Gastroesophageal sphincter (tissue), 4 donors: ENCODE measurements at regions not wholly inside any gene's neighbourhood (a gene's known extent, or its start where the extent isn't known, plus 50 kb on each side); places are given as distances from the start of the nearest gene placed in this dataset.

ENCODE experiments used
- ATAC-seq: fragments of 150-250 bp; one replicate; pipeline ENCODE4 v1.9.1; 2016; ENCODE audit warnings: mild to moderate bottlenecking, moderate library complexity
- H3K27ac ChIP-seq, 4 donors: fragments of 200-600 bp; sonication (generic) in 3 of 4; 1 replicate in 3 of 4; 2 replicates in 1 of 4; pipeline ENCODE4 v1.5.1; 2016 to 2019
- H3K27me3 ChIP-seq: fragments of 200-600 bp; sonication (generic); one replicate; pipeline ENCODE4 v1.5.1; 2019
- H3K36me3 ChIP-seq, 2 donors: fragments of 200-600 bp; sonication (generic); one replicate each; pipeline ENCODE4 v1.5.1; 2019; ENCODE audit warnings: control low read depth in 1 of 2
- H3K4me1 ChIP-seq, 3 donors: fragments of 200-600 bp; sonication (generic); 1 replicate in 2 of 3; 2 replicates in 1 of 3; pipeline ENCODE4 v1.5.1; 2016 to 2019; ENCODE audit warnings: control low read depth in 2 of 3
- H3K4me3 ChIP-seq, 2 donors: fragments of 200-600 bp; sonication (generic); one replicate each; pipeline ENCODE4 v1.5.1; 2019; ENCODE audit warnings: mild to moderate bottlenecking in 1 of 2, moderate library complexity in 1 of 2
- H3K9me3 ChIP-seq, 3 donors: fragments of 200-600 bp; sonication (generic); one replicate each; pipeline ENCODE4 v1.5.1; 2017 to 2019; ENCODE audit warnings: control low read depth in 2 of 3
- EP300 ChIP-seq: sonication (generic); formaldehyde crosslinking; IDR thresholded peaks from one replicate; pipeline ENCODE4 v1.6.1; 2017; ENCODE audit warnings: antibody characterized with exemption, mild to moderate bottlenecking
- POLR2A ChIP-seq, 2 donors: fragments of 450-650 bp; IDR thresholded peaks; one replicate each; pipeline ENCODE4 v1.6.1; 2017; ENCODE audit warnings: antibody characterized with exemption in 2 of 2, mild to moderate bottlenecking in 2 of 2, moderate library complexity in 1 of 2
- POLR2AphosphoS5 ChIP-seq: sonication (generic); formaldehyde crosslinking; IDR thresholded peaks from one replicate; pipeline ENCODE4 v1.6.1; 2017; ENCODE audit warnings: antibody characterized with exemption
- WGBS, 2 donors: methylation state at CpG; one replicate each; pipeline ENCODE4 v1.1.5; 2018; ENCODE audit warnings: low coverage in 1 of 2; 5-methylcytosine and 5-hydroxymethylcytosine counted together
- TF ChIP-seq, protein P1 (sequence below), 4 experiments: fragments of 200-600 bp in 2 of 4; fragments of 450-650 bp in 2 of 4; sonication (generic) in 1 of 4; IDR thresholded peaks; one replicate each; pipeline ENCODE4 v1.5.1; 2017 to 2019; ENCODE audit warnings: antibody characterized with exemption in 4 of 4, mild to moderate bottlenecking in 2 of 4, moderate library complexity in 2 of 4

DNA sequence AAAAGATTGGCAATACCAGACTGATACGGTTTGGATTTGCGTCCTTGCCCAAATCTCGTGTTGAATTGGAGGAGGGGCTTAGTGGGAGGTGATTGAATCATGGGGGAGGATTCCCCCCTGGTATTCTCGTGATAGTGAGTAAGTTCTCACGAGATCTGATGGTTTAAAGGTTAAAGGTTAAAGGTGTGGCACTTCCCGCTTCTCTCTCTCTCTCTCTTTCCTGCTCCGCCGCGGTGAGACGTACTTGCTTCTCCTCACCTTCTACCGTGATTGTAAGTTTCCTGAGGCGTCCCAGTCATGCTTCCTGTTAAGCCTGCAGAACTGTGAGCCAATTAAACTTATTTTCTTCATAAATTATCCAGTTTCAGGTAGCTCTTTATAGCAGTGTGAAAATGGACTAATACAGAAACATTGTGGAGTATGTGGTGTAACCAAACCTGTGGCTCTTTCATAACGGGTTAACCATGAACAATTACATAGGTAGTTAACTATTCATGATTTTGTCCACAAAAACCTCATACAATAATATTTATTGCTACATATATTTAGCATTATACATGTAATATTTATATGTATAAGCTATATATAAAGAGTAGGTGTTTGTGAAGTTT is 107.5 kb downstream of the ANXA1 start:
- ATAC-seq: no peak
- WGBS, 2 donors: 82 to 92% methylated on average over 13 of the region's 13 CpGs
- no peak overlapping the region for H3K27ac ChIP-seq
- TF ChIP-seq POLR2AphosphoS5 (no peak), EP300 (no peak), POLR2A (IDR thresholded peaks at IDR 0.05) (no peak)
- TF ChIP-seq, protein P1, sequence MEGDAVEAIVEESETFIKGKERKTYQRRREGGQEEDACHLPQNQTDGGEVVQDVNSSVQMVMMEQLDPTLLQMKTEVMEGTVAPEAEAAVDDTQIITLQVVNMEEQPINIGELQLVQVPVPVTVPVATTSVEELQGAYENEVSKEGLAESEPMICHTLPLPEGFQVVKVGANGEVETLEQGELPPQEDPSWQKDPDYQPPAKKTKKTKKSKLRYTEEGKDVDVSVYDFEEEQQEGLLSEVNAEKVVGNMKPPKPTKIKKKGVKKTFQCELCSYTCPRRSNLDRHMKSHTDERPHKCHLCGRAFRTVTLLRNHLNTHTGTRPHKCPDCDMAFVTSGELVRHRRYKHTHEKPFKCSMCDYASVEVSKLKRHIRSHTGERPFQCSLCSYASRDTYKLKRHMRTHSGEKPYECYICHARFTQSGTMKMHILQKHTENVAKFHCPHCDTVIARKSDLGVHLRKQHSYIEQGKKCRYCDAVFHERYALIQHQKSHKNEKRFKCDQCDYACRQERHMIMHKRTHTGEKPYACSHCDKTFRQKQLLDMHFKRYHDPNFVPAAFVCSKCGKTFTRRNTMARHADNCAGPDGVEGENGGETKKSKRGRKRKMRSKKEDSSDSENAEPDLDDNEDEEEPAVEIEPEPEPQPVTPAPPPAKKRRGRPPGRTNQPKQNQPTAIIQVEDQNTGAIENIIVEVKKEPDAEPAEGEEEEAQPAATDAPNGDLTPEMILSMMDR (IDR thresholded peaks at IDR 0.05): no peak
- H3K4me3 ChIP-seq: no peak overlapping the region
- H3K4me1 ChIP-seq: no peaks in the 10 kb centered on the region
- H3K36me3 ChIP-seq: no peaks in the 10 kb centered on the region
- H3K9me3 ChIP-seq: no peaks in the 10 kb centered on the region
- H3K27me3 ChIP-seq: no peaks in the 10 kb centered on the region

DNA sequence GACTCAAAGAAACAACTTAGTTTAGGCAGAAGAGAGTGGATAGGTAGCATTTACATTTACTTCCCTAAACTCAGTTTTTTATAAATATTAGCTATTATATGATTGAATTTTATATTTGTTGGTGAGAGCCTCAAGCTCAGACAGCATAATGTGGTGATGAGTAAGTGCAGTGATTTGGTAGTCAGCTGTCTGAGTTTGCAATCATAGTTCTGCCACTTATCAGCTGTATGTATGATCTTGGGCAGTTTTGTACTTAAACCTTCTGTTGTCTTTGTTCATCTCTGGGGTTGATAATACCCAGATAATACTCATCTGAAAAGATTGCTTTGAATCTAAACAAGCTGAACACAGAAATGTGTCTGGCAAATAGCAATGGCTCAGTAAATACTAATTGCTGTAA is 108.8 kb downstream of the ANXA1 start:
- no peak overlapping the region for H3K4me3 ChIP-seq
- H3K36me3 ChIP-seq: no peaks in the 10 kb centered on the region
- no peak for ATAC-seq
- no peaks in the 10 kb centered on the region for H3K27me3 ChIP-seq
- TF ChIP-seq EP300: no peak
- no peak for TF ChIP-seq POLR2A (IDR thresholded peaks at IDR 0.05)
- TF ChIP-seq POLR2AphosphoS5: no peak
- TF ChIP-seq, protein P1 (IDR thresholded peaks at IDR 0.05): no peak
- no peaks in the 10 kb centered on the region for H3K9me3 ChIP-seq
- no peak overlapping the region for H3K27ac ChIP-seq
- no peaks in the 10 kb centered on the region for H3K4me1 ChIP-seq

- TF ChIP-seq EP300 (no peak), POLR2A (IDR thresholded peaks at IDR 0.05) (no peak), POLR2AphosphoS5 (no peak)
- TF ChIP-seq, protein P1 (IDR thresholded peaks at IDR 0.05): no peak
- H3K27ac ChIP-seq: no peak overlapping the region
- H3K4me3 ChIP-seq: no peak overlapping the region
- no peak for ATAC-seq
- no peaks in the 10 kb centered on the region for H3K27me3 ChIP-seq
- no peaks in the 10 kb centered on the region for H3K9me3 ChIP-seq
- H3K36me3 ChIP-seq: no peaks in the 10 kb centered on the region
- no peaks in the 10 kb centered on the region for H3K4me1 ChIP-seq
- WGBS, 2 donors: 89 to 100% methylated on average over 4 of the region's 4 CpGs
Measured at GRCh38 chr9:73264631-73265030, 113.0 kb downstream of the ANXA1 start.

DNA sequence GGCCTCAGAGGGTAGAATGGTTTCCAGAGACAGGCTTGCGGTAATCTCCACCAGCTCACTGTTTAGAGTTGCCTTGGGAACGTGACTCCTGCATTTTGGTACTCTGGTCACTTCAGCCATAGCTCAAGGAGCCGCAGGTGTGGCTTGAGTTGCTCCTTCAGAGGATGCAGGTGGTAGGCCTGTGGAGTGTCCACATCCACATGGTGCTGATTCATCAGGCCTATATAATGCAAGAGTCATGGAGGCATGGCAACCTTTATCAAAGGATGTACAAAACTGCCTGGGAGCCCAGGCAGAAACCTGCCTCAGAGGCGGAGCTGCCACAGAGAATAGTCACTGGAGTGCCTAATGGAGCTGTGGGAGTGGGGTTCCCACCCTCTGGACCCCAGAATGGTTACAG is 114.2 kb downstream of the ANXA1 start:
- TF ChIP-seq EP300: no peak
- TF ChIP-seq, protein P1 (IDR thresholded peaks at IDR 0.05): no peak
- TF ChIP-seq POLR2A (IDR thresholded peaks at IDR 0.05): no peak
- no peak for TF ChIP-seq POLR2AphosphoS5

DNA sequence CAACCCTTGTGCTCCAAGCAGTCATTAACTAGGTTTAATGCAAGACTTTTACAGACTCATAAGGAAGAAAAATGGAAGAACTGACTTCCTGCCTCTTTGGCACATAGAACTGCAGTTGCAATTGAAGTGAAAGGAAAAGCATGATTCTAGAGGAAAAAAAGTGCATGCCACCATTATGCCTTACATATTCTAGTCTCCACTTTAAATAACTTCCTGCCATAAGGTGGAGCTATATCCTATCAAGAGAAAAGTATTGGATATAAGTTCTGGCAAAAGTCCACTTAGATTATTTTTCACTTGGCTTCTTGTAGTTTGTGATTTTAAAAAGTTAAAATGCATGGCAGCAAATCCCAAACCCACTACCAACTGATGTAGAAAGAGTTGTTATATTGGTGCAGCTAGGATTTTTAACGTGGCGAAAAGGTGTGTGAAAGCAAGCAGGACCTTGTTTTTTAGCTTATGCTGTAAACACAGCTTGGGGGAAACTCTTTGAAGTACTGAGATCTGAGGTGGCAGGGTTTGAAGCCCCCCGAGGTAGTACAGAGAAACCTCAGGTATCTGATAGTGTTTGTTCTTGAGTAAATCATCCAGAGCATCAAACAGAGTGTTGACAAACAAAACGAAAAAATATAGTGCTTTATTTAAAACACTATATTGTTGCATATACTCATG is 117.9 kb downstream of the ANXA1 start:
- no peaks in the 10 kb centered on the region for H3K4me1 ChIP-seq
- no peak for ATAC-seq
- H3K27ac ChIP-seq: no peak overlapping the region
- TF ChIP-seq POLR2AphosphoS5: no peak
- TF ChIP-seq, protein P1 (IDR thresholded peaks at IDR 0.05): no peak
- no peak for TF ChIP-seq POLR2A (IDR thresholded peaks at IDR 0.05)
- no peak for TF ChIP-seq EP300
- WGBS, 2 donors: 17 to 25% methylated on average over 4 of the region's 4 CpGs
- no peaks in the 10 kb centered on the region for H3K27me3 ChIP-seq
- H3K4me3 ChIP-seq: no peak overlapping the region
- no peaks in the 10 kb centered on the region for H3K9me3 ChIP-seq
- H3K36me3 ChIP-seq: no peaks in the 10 kb centered on the region

More for the DNA sequence above, 114.2 kb downstream of the ANXA1 start:
- no peaks in the 10 kb centered on the region for H3K36me3 ChIP-seq
- H3K4me1 ChIP-seq: no peaks in the 10 kb centered on the region
- 74 to 100% methylated on average over 2 to 3 of the region's 4 CpGs for WGBS, 2 donors
- no peak overlapping the region for H3K27ac ChIP-seq
- H3K27me3 ChIP-seq: no peaks in the 10 kb centered on the region
- no peak overlapping the region for H3K4me3 ChIP-seq
- ATAC-seq: no peak
- H3K9me3 ChIP-seq: no peaks in the 10 kb centered on the region
